Astrocyte (in vitro differentiated cells and primary cell): ENCODE measurements at regions not wholly inside any gene's neighbourhood (a gene's known extent, or its start where the extent isn't known, plus 50 kb on each side); places are given as distances from the start of the nearest gene placed in this dataset.

Experiments used
- DNase-seq: peaks from one replicate; pipeline ENCODE4 v3.0.0-alpha.2; 2010; ENCODE audit warnings: low read depth
- FAIRE-seq: peaks from 2 replicates; lab custom pipeline; 2011; peaks lifted over from hg19 to GRCh38; lab: Jason Lieb, UNC
- H2AFZ ChIP-seq: 2 replicates; pipeline ENCODE4 v1.6.0; 2012; ENCODE audit warnings: low read depth, low read length, inconsistent platforms
- H3K27ac ChIP-seq: 2 replicates; pipeline ENCODE4 v1.5.1; 2011; ENCODE audit warnings: low read depth, low read length, inconsistent platforms
- H3K27me3 ChIP-seq: 2 replicates; pipeline ENCODE4 v1.6.0; 2011; ENCODE audit warnings: low read length, inconsistent platforms; ENCODE audit not compliant: insufficient read depth
- H3K36me3 ChIP-seq: 2 replicates; pipeline ENCODE4 v1.5.1; 2011; ENCODE audit warnings: low read length, inconsistent platforms; ENCODE audit not compliant: insufficient read depth
- H3K4me1 ChIP-seq: 2 replicates; pipeline ENCODE4 v1.5.1; 2011; ENCODE audit warnings: low read length, inconsistent platforms; ENCODE audit not compliant: insufficient read depth
- H3K4me2 ChIP-seq: 2 replicates; pipeline ENCODE4 v1.6.0; 2012; ENCODE audit warnings: low read length, inconsistent platforms
- H3K4me3 ChIP-seq: 2 replicates; pipeline ENCODE4 v1.5.1; 2011; ENCODE audit warnings: low read depth, mild to moderate bottlenecking, low read length, inconsistent platforms; ENCODE audit not compliant: insufficient read depth
- H3K79me2 ChIP-seq: 2 replicates; pipeline ENCODE4 v1.6.0; 2012; ENCODE audit warnings: mild to moderate bottlenecking, low read length, inconsistent platforms; ENCODE audit not compliant: insufficient read depth
- H3K9ac ChIP-seq: 2 replicates; pipeline ENCODE4 v1.6.0; 2012; ENCODE audit warnings: mild to moderate bottlenecking, low read length, inconsistent platforms
- H3K9me3 ChIP-seq: 2 replicates; pipeline ENCODE4 v1.5.1; 2012; ENCODE audit warnings: low read depth, mild to moderate bottlenecking, low read length, inconsistent platforms; ENCODE audit not compliant: insufficient read depth
- H4K20me1 ChIP-seq: 2 replicates; pipeline ENCODE4 v1.6.0; 2012; ENCODE audit warnings: low read length, inconsistent platforms; ENCODE audit not compliant: insufficient read depth
- H3K27ac Mint-ChIP-seq: one replicate; pipeline ENCODE4 v1.8.0; 2021; ENCODE audit warnings: mild to moderate bottlenecking, mixed read lengths; ENCODE audit not compliant: unreplicated experiment
- H3K27me3 Mint-ChIP-seq: one replicate; pipeline ENCODE4 v1.8.0; 2021; ENCODE audit warnings: low read depth, mixed read lengths; ENCODE audit not compliant: unreplicated experiment
- H3K36me3 Mint-ChIP-seq: one replicate; pipeline ENCODE4 v1.8.0; 2021; ENCODE audit warnings: low read depth, mixed read lengths; ENCODE audit not compliant: unreplicated experiment
- H3K4me1 Mint-ChIP-seq: one replicate; pipeline ENCODE4 v1.8.0; 2021; ENCODE audit warnings: low read depth, mixed read lengths; ENCODE audit not compliant: unreplicated experiment
- H3K4me3 Mint-ChIP-seq: one replicate; pipeline ENCODE4 v1.8.0; 2021; ENCODE audit warnings: mild to moderate bottlenecking, moderate library complexity, mixed read lengths; ENCODE audit not compliant: unreplicated experiment
- H3K9me3 Mint-ChIP-seq: one replicate; pipeline ENCODE4 v1.8.0; 2021; ENCODE audit warnings: mild to moderate bottlenecking, mixed read lengths; ENCODE audit not compliant: unreplicated experiment
- EZH2 ChIP-seq: IDR thresholded peaks from 2 replicates; pipeline ENCODE4 v1.6.1; 2012; ENCODE audit warnings: mild to moderate bottlenecking, low read length, inconsistent platforms; ENCODE audit not compliant: insufficient read depth
- TF ChIP-seq, protein P1 (sequence below): IDR thresholded peaks from 2 replicates; pipeline ENCODE4 v1.5.1; 2011; ENCODE audit warnings: low read depth, mild to moderate bottlenecking, inconsistent platforms, low read length, moderate library complexity; ENCODE audit not compliant: insufficient read depth

GRCh38 chr2:133640103-133640502 is 71.8 kb upstream of the NCKAP5 start:
- H3K9me3 ChIP-seq: no peaks in the 10 kb centered on the region
- Mint-ChIP-seq H3K4me3 (no peak overlapping the region), H3K27ac (no peak overlapping the region), H3K9me3 (no peaks in the 10 kb centered on the region), H3K27me3 (no peaks in the 10 kb centered on the region), H3K36me3 (no peaks in the 10 kb centered on the region), H3K4me1 (peaks cover 18% of the 10 kb centered on the region)
- H3K27ac ChIP-seq: no peak overlapping the region
- no peak overlapping the region for H3K9ac ChIP-seq
- H2AFZ ChIP-seq: no peak overlapping the region
- no peak for FAIRE-seq
- H3K79me2 ChIP-seq: no peaks in the 10 kb centered on the region
- H3K4me1 ChIP-seq: peaks cover 5% of the 10 kb centered on the region
- H3K4me3 ChIP-seq: no peak overlapping the region
- no peaks in the 10 kb centered on the region for H3K36me3 ChIP-seq
- H4K20me1 ChIP-seq: no peaks in the 10 kb centered on the region
- H3K4me2 ChIP-seq: no peak overlapping the region
- H3K27me3 ChIP-seq: no peaks in the 10 kb centered on the region
- DNase-seq: no peak
- TF ChIP-seq, protein P1, sequence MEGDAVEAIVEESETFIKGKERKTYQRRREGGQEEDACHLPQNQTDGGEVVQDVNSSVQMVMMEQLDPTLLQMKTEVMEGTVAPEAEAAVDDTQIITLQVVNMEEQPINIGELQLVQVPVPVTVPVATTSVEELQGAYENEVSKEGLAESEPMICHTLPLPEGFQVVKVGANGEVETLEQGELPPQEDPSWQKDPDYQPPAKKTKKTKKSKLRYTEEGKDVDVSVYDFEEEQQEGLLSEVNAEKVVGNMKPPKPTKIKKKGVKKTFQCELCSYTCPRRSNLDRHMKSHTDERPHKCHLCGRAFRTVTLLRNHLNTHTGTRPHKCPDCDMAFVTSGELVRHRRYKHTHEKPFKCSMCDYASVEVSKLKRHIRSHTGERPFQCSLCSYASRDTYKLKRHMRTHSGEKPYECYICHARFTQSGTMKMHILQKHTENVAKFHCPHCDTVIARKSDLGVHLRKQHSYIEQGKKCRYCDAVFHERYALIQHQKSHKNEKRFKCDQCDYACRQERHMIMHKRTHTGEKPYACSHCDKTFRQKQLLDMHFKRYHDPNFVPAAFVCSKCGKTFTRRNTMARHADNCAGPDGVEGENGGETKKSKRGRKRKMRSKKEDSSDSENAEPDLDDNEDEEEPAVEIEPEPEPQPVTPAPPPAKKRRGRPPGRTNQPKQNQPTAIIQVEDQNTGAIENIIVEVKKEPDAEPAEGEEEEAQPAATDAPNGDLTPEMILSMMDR: no peak
- no peak for TF ChIP-seq EZH2

GRCh38 chr2:133641497-133641896 is 73.2 kb upstream of the NCKAP5 start:
- Mint-ChIP-seq H3K9me3 (no peaks in the 10 kb centered on the region), H3K27me3 (no peaks in the 10 kb centered on the region), H3K4me1 (peaks cover 11% of the 10 kb centered on the region), H3K4me3 (no peak overlapping the region), H3K27ac (no peak overlapping the region), H3K36me3 (no peaks in the 10 kb centered on the region)
- no peak overlapping the region for H3K9ac ChIP-seq
- H4K20me1 ChIP-seq: no peaks in the 10 kb centered on the region
- H3K9me3 ChIP-seq: no peaks in the 10 kb centered on the region
- H3K79me2 ChIP-seq: no peaks in the 10 kb centered on the region
- H3K36me3 ChIP-seq: no peaks in the 10 kb centered on the region
- H3K27me3 ChIP-seq: no peaks in the 10 kb centered on the region
- no peak overlapping the region for H2AFZ ChIP-seq
- TF ChIP-seq, protein P1: no peak
- no peak for TF ChIP-seq EZH2
- peaks cover 5% of the 10 kb centered on the region for H3K4me1 ChIP-seq
- H3K27ac ChIP-seq: no peak overlapping the region
- FAIRE-seq (no peak), DNase-seq (no peak)
- H3K4me3 ChIP-seq: no peak overlapping the region
- H3K4me2 ChIP-seq: no peak overlapping the region

DNA sequence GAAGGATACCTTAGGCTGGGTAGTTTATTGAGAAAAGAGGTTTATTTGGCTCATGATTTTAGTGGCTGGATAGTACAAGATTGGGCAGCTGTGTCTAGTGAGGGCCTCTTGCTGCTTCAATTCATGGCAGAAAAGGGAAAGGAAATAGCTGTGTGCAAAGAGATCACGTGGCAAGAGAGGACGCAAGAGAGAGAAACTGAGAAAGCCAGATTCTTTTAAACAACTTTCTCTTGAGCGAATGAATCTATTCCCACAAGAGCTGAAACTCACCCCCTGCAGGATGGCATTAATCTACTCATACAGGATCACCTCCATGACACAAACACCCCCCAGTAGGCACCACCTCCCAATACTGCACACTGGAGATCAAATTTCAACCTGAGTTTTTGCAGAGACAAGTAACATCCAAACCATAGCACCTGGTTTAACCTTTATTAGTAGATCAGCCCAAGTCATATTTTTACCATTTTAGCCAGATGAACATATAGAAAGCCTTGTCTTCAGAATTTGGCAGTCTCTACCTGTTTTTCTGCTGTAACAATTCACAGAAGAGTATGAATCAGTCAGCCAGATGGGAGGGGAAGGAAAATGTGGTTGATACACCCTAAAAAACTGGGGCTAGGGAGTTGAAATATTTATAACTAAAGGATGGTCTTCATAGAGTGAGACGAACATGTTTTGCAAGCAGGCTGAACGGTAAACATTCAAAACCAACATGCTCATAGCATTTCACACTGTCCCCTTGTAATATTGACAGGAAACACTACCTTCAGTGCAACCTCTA is 73.9 kb upstream of the NCKAP5 start:
- no peak overlapping the region for H3K4me3 Mint-ChIP-seq
- Histone ChIP-seq H4K20me1 (no peaks in the 10 kb centered on the region), H3K4me1 (peaks cover 5% of the 10 kb centered on the region), H3K27ac (peak overlapping the region; percentile 20), H3K27me3 (no peaks in the 10 kb centered on the region), H3K9me3 (no peaks in the 10 kb centered on the region), H3K79me2 (no peaks in the 10 kb centered on the region), H3K4me2 (no peak overlapping the region), H3K36me3 (no peaks in the 10 kb centered on the region), H2AFZ (no peak overlapping the region), H3K9ac (no peak overlapping the region), H3K4me3 (no peak overlapping the region)
- H3K9me3 Mint-ChIP-seq: no peaks in the 10 kb centered on the region
- FAIRE-seq: no peak
- H3K36me3 Mint-ChIP-seq: no peaks in the 10 kb centered on the region
- H3K4me1 Mint-ChIP-seq: peaks cover 11% of the 10 kb centered on the region
- TF ChIP-seq, protein P1: no peak
- TF ChIP-seq EZH2: no peak
- no peak overlapping the region for H3K27ac Mint-ChIP-seq
- no peak for DNase-seq
- no peaks in the 10 kb centered on the region for H3K27me3 Mint-ChIP-seq
